NCI-H1105 (cell line): ENCODE measurements at regions not wholly inside any gene's neighbourhood (a gene's known extent, or its start where the extent isn't known, plus 50 kb on each side); places are given as distances from the start of the nearest gene placed in this dataset.

Experiments
- DNase-seq: peaks from one replicate; lab custom pipeline; 2025; lab: John Stamatoyannopoulos, UW

DNA sequence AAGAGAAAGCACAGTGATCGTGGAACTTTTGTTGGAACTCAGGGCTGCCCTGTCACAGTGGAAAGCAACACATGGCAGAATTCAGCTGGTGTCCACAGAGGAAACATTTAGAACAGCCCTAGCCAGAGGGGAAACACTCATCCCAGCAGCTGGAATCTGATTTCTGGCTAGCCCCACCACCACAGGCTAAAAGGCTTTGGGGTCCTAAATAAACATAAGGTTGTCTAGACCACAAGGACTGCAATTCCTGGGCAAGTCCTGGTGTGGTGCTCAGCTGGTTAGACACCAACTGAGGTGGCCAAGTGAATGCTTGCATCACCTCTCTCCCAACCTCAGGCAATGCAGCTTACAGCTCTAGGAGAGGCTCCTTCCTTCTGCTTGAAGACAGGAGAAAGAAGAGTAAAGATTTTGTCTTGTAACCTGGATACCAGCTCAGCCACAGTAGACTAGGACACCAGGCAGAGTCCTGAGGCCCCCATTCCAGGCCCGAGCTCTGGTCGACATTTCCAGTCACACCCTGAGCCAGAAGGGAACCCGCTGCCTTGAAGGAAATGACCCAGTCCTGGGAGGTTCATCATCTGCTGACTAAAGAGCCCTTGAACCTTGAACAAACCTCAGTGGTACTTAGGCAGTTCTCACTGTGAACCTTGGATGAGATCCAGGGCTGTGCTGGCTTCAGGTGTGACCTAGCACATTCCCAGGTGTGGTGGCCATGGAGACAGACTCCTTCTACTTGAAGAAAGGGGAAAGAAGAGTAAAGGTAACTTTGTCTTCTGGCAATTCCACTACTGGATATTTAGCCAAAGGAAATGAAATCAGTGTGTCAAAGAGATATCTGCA, 85.4 kb upstream of the PLXNC1 start:
- no peak for DNase-seq

DNA sequence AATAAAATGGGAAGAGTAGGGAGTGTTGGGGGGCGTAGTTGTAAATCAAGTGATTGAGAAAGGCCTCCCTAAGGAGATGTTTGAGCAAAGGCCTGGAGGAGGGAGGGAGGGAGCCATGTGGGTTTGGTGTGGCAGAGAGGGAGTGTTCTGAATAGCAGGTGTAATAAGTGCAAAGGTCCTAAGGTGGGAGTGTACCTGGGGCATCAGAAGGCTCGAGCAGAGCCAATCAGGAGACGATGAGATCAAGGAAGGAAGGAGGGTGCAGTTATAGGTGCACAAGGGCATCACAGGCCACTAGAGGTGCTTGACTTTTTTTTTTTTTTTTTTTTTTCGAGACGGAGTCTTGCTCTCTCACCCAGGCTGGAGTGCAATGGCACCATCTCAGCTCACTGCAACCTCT, 77.9 kb upstream of the PLXNC1 start:
- DNase-seq: no peak

GRCh38 chr12:94071258-94071657, 77.1 kb upstream of the PLXNC1 start:
- no peak for DNase-seq

DNA sequence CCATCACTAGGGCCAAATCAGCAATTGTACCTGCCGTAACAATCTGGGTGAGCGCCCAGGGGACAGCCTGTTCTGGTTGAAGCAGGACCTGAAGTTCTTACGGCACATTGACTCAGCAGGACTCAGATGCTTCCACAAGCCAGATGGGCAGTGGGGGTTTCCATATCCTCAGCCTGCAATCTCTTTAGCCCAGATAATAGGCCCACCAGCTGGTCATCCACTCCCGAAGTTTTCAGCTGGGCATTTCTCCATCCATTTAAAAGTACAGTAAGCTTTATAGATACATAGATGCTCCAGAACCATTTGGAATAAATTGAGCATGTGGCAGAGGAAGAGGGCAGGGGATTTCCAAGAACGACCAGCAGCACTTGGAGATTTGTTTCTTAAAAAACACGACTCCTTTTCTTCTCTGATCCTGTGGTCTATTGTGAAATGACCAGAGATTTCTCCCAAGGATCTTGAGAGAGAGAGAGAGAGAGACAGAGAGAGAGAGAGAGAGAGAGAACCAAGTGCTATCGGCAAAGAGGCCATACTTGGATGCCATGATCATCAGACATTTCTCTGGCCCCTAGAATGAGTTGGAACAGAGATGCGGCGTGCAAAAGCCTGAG, 74.8 kb upstream of the PLXNC1 start:
- no peak for DNase-seq

- no peak for DNase-seq
Measured at GRCh38 chr12:94074216-94074979, 74.0 kb upstream of the PLXNC1 start.

- DNase-seq: no peak
Measured at GRCh38 chr12:94074980-94075629, 73.3 kb upstream of the PLXNC1 start.

GRCh38 chr12:94077209-94077608, 71.2 kb upstream of the PLXNC1 start:
- no peak for DNase-seq

- DNase-seq: no peak
Measured at GRCh38 chr12:94078138-94078723, 70.1 kb upstream of the PLXNC1 start.

GRCh38 chr12:94078736-94079509, 69.5 kb upstream of the PLXNC1 start:
- no peak for DNase-seq

- DNase-seq: no peak
Measured at GRCh38 chr12:94079566-94080340, 68.6 kb upstream of the PLXNC1 start.

DNA sequence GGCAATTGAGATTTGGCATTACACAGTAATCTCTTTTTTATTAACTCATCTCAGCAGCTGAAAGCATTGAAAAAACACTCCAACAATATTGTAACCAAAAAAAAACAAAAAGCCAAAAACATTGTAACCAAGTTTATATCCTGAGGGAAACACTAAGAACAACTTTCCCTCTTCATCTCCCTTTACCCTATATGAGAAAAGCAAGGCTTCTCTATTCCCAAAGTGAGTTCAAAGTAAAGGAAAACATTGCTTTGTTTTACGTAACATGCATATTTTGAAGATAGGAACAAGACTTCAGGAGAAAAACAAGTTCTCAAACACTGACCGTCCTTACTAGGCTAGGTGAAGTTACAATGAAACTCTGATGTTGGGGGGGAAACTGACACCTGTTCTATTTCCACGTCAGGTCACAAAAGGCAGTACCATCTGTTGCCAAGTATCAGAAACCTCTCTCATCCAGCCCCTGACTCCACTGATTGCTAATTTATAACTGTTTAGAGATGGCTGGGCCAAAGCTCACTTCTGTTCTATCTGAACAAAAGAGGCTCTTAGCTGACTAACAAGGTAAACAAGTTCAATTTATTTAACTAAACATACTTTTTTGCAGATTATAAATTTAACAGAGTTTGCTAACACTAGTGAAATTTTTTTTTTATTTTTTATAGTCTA, 67.9 kb upstream of the PLXNC1 start:
- DNase-seq: peak; percentile 9

DNA sequence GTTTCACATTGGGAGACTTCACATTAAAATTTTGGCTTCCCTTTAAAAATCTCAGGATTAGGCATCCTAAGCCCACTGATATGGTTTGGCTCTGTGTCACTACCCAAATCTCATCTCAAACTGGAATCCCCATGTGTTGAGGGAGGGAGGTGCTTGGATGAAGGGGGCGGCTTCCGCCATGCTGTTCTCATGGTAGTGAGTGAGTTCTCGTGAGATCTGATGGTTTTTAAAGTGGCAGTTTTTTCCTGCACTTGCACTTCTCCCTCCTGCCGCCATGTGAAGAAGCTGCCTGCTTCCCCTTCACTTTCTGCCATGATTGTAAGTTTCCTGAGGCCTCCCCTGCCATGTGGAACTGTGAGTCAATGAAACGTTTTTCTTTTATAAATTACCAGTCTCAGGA, 65.7 kb upstream of the PLXNC1 start:
- DNase-seq: no peak

- no peak for DNase-seq
Measured at GRCh38 chr12:94089891-94090290, 58.5 kb upstream of the PLXNC1 start.

DNA sequence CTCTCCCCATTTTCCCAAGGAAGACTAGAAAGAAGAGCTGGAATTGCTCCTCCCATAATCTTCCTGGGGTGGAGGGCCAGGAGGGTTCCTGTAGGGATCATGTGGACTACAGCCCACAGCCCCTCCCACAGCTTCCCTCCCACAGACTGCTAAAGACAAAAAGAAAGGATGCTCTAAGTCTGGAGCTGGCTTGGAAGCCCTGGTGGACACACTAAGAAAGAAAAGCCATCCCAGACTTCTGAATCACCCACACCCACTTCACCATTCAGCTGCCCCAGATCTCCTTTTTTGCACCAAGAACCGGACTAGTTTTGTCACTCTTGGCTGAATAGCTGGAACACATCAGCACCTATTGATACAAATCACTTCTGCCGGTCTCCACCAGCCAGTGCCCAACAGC, 56.8 kb upstream of the PLXNC1 start:
- no peak for DNase-seq

GRCh38 chr12:94092516-94093241, 55.7 kb upstream of the PLXNC1 start:
- DNase-seq: no peak

- no peak for DNase-seq
Measured at GRCh38 chr12:94094700-94095099, 53.7 kb upstream of the PLXNC1 start.

DNA sequence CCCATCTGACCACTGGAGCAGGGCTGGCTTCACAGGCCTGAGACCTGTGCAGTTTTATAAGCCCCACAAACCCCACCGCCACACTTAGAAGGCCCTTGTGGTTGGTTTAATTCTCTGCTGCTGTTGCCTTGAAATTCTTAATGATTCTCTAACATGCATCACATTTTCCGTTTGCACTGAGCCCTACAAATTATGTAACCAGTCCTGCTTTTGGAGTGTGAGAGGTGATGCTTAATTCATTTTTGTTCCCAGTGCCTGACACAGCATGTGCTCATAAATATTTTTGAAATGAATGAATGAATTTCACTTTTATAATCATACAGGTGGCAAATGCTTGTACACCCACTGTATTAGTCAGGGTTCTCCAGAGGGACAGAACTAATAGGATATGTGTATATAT, 52.8 kb upstream of the PLXNC1 start:
- DNase-seq: no peak

DNA sequence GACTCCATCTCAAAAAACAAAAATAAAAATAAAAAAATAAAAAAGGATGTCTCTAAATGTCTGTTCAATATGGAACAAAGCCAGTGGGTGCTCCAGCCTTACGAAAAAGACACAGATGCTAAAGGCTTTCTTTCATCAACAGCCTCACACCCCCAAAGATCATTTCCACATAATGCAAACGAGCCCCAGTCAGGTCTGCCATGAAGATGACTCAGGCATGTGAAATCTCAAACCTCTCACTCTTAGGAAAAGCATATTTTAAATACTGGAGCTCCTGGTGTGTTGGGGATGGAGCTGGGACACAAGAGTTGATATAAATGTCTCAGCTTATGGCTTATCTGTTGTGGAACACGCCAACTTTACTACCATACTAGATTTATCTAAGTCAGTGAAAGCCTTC, 49.9 kb upstream of the PLXNC1 start:
- DNase-seq: no peak
